ENCODE measurements at regions not wholly inside any gene's neighbourhood (a gene's known extent, or its start where the extent isn't known, plus 50 kb on each side); places are given as distances from the start of the nearest gene placed in this dataset.

DNA sequence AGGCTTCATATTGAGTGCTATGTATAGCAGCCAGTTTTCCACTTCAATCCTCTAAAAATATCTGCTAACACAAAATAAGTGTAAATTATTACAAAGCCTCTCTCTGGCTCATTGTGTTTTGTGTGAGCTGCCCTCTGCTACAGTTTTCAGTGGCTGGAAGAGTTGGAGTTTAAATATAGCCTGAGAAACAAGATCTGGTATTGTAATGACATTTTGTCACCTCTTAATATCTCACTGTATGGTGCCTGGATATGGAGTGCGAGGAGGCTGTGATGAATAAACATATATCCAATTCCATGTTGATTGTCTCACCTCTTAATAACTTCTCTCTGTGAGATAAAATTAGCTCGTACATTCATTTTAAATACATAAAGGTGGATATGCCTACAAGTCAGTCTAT is 269.7 kb downstream of the FLRT2 start:
- Histone ChIP-seq H3K27ac (ENCODE audit: low read length) (no peak overlapping the region), H4K20me1 (ENCODE audit: insufficient read depth, low read length) (no peaks in the 10 kb centered on the region), H3K4me2 (ENCODE audit: insufficient read depth, low read length) (no peak overlapping the region), H3K9ac (ENCODE audit: low read depth, low read length) (no peak overlapping the region), H3K9me3 (ENCODE audit: insufficient read depth, low read length, severe bottlenecking) (no peaks in the 10 kb centered on the region), H3K36me3 (ENCODE audit: insufficient read depth, low read length) (no peaks in the 10 kb centered on the region), H3K4me1 (ENCODE audit: insufficient read depth, low read length) (no peaks in the 10 kb centered on the region), H3K4me3 (ENCODE audit: low read depth in 1 of 2, low read length in 2 of 2) (no peak overlapping the region), H3K27me3 (ENCODE audit: insufficient read depth, low read length, poor library complexity) (no peaks in the 10 kb centered on the region), H3K79me2 (ENCODE audit: insufficient read depth, low read length) (no peaks in the 10 kb centered on the region), H2AFZ (ENCODE audit: low read depth, low read length) (no peak overlapping the region)
- ATAC-seq (ENCODE audit: insufficient read depth, low read depth) (no peak), DNase-seq (no peak)
- TF ChIP-seq EZH2 (IDR thresholded peaks at IDR 0.05; ENCODE audit: borderline replicate concordance, low read depth, low read length, severe bottlenecking), result no peak
- TF ChIP-seq, protein P1, sequence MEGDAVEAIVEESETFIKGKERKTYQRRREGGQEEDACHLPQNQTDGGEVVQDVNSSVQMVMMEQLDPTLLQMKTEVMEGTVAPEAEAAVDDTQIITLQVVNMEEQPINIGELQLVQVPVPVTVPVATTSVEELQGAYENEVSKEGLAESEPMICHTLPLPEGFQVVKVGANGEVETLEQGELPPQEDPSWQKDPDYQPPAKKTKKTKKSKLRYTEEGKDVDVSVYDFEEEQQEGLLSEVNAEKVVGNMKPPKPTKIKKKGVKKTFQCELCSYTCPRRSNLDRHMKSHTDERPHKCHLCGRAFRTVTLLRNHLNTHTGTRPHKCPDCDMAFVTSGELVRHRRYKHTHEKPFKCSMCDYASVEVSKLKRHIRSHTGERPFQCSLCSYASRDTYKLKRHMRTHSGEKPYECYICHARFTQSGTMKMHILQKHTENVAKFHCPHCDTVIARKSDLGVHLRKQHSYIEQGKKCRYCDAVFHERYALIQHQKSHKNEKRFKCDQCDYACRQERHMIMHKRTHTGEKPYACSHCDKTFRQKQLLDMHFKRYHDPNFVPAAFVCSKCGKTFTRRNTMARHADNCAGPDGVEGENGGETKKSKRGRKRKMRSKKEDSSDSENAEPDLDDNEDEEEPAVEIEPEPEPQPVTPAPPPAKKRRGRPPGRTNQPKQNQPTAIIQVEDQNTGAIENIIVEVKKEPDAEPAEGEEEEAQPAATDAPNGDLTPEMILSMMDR (IDR thresholded peaks at IDR 0.05; ENCODE audit: borderline replicate concordance, extremely low read depth, low read length, poor library complexity, severe bottlenecking), result no peak

- ATAC-seq (ENCODE audit: insufficient read depth, low read depth), result no peak
- Histone ChIP-seq H4K20me1 (ENCODE audit: insufficient read depth, low read length) (no peaks in the 10 kb centered on the region), H3K27me3 (ENCODE audit: insufficient read depth, low read length, poor library complexity) (no peaks in the 10 kb centered on the region), H3K9me3 (ENCODE audit: insufficient read depth, low read length, severe bottlenecking) (no peaks in the 10 kb centered on the region), H3K36me3 (ENCODE audit: insufficient read depth, low read length) (no peaks in the 10 kb centered on the region), H3K9ac (ENCODE audit: low read depth, low read length) (no peak overlapping the region), H3K4me1 (ENCODE audit: insufficient read depth, low read length) (no peaks in the 10 kb centered on the region), H3K4me3 (ENCODE audit: low read depth in 1 of 2, low read length in 2 of 2) (no peak overlapping the region), H3K27ac (ENCODE audit: low read length) (no peak overlapping the region), H2AFZ (ENCODE audit: low read depth, low read length) (no peak overlapping the region), H3K4me2 (ENCODE audit: insufficient read depth, low read length) (no peak overlapping the region), H3K79me2 (ENCODE audit: insufficient read depth, low read length) (no peaks in the 10 kb centered on the region)
- DNase-seq, result no peak
- TF ChIP-seq, protein P1 (IDR thresholded peaks at IDR 0.05; ENCODE audit: borderline replicate concordance, extremely low read depth, low read length, poor library complexity, severe bottlenecking), result no peak
- no peak for TF ChIP-seq EZH2 (IDR thresholded peaks at IDR 0.05; ENCODE audit: borderline replicate concordance, low read depth, low read length, severe bottlenecking)
These were observed 268.9 kb downstream of the FLRT2 start for GRCh38 chr14:85798856-85799255.

DNA sequence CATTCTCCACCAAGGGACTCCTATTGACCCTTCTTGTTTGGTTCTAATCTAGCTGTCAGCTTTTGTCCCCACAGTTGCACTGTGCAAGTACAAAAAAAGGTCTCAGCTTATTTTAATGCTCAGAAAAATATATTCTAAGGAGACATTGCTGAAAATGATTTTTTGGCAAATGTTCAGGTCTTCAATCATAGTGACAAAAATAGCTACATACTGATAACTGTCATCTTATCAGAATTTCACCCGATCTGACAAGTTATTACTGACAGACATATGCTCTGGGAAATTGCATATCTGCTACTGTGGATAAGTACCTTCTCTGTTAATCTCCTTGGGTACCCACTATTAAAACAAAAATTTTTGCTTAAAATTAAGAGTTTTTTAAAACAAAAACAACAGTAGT is 263.6 kb downstream of the FLRT2 start:
- Histone ChIP-seq H3K9me3 (ENCODE audit: insufficient read depth, low read length, severe bottlenecking) (no peaks in the 10 kb centered on the region), H3K27ac (ENCODE audit: low read length) (no peak overlapping the region), H2AFZ (ENCODE audit: low read depth, low read length) (no peak overlapping the region), H3K4me1 (ENCODE audit: insufficient read depth, low read length) (peaks cover 19% of the 10 kb centered on the region), H4K20me1 (ENCODE audit: insufficient read depth, low read length) (no peaks in the 10 kb centered on the region), H3K27me3 (ENCODE audit: insufficient read depth, low read length, poor library complexity) (no peaks in the 10 kb centered on the region), H3K4me2 (ENCODE audit: insufficient read depth, low read length) (no peak overlapping the region), H3K79me2 (ENCODE audit: insufficient read depth, low read length) (no peaks in the 10 kb centered on the region), H3K4me3 (ENCODE audit: low read depth in 1 of 2, low read length in 2 of 2) (no peak overlapping the region), H3K9ac (ENCODE audit: low read depth, low read length) (no peak overlapping the region), H3K36me3 (ENCODE audit: insufficient read depth, low read length) (no peaks in the 10 kb centered on the region)
- DNase-seq, result no peak
- no peak for TF ChIP-seq EZH2 (IDR thresholded peaks at IDR 0.05; ENCODE audit: borderline replicate concordance, low read depth, low read length, severe bottlenecking)
- TF ChIP-seq, protein P1 (IDR thresholded peaks at IDR 0.05; ENCODE audit: borderline replicate concordance, extremely low read depth, low read length, poor library complexity, severe bottlenecking), result no peak
- ATAC-seq (ENCODE audit: insufficient read depth, low read depth), result no peak

- H4K20me1 ChIP-seq (ENCODE audit: insufficient read depth, low read length), result no peaks in the 10 kb centered on the region
These were observed 259.6 kb downstream of the FLRT2 start for GRCh38 chr14:85789506-85789905.

More at GRCh38 chr14:85789506-85789905, 259.6 kb downstream of the FLRT2 start:
- Histone ChIP-seq H3K27ac (ENCODE audit: low read length) (no peak overlapping the region), H3K27me3 (ENCODE audit: insufficient read depth, low read length, poor library complexity) (no peaks in the 10 kb centered on the region), H2AFZ (ENCODE audit: low read depth, low read length) (no peak overlapping the region), H3K4me1 (ENCODE audit: insufficient read depth, low read length) (peaks cover 19% of the 10 kb centered on the region), H3K9ac (ENCODE audit: low read depth, low read length) (no peak overlapping the region), H3K36me3 (ENCODE audit: insufficient read depth, low read length) (no peaks in the 10 kb centered on the region), H3K4me3 (ENCODE audit: low read depth in 1 of 2, low read length in 2 of 2) (no peak overlapping the region), H3K79me2 (ENCODE audit: insufficient read depth, low read length) (no peaks in the 10 kb centered on the region), H3K4me2 (ENCODE audit: insufficient read depth, low read length) (peak overlapping the region; percentile 3; the same call in 1 of the 2 replicates), H3K9me3 (ENCODE audit: insufficient read depth, low read length, severe bottlenecking) (no peaks in the 10 kb centered on the region)
- DNase-seq, result no peak
- ATAC-seq (ENCODE audit: insufficient read depth, low read depth), result peak; percentile 86
- TF ChIP-seq, protein P1 (IDR thresholded peaks at IDR 0.05; ENCODE audit: borderline replicate concordance, extremely low read depth, low read length, poor library complexity, severe bottlenecking), result no peak
- no peak for TF ChIP-seq EZH2 (IDR thresholded peaks at IDR 0.05; ENCODE audit: borderline replicate concordance, low read depth, low read length, severe bottlenecking)
